ENCODE measurements at regions not wholly inside any gene's neighbourhood (a gene's known extent, or its start where the extent isn't known, plus 50 kb on each side); places are given as distances from the start of the nearest gene placed in this dataset.

DNA sequence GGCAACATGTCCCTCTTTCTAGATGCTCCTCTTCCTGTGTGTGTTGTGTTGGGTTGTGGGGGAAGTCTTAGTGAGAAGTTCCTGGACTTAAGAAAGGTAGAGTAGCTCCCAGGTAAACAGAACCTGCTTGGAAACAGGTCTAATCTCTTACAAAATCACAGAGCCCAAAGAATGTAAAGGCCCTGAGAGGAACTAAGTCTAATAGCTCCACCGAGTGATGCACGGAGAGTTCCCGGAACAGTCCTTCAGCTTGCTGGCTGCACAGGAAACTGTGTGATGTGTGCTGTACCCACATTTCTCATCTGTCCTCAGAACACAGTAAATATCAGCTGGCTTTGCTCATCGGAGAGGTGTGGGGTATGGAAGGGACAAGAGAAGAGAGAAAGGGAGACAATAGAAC lies 182.6 kb upstream of the LYZL1 start:
- TF ChIP-seq RFX5 (IDR thresholded peaks at IDR 0.05; ENCODE audit: low read depth, low read length) (no peak), BRCA1 (IDR thresholded peaks at IDR 0.05) (no peak), BRCA1 (CRISPR knock-in tag; IDR thresholded peaks at IDR 0.05) (no peak), MEF2A (IDR thresholded peaks at IDR 0.05; ENCODE audit: control insufficient read depth, low read depth, low read length) (no peak), ZZZ3 (IDR thresholded peaks at IDR 0.05) (no peak), ZEB2 (IDR thresholded peaks at IDR 0.05) (no peak), NCOA4 (IDR thresholded peaks at IDR 0.05; ENCODE audit: partially characterized antibody) (no peak)
- TF ChIP-seq, protein P1, sequence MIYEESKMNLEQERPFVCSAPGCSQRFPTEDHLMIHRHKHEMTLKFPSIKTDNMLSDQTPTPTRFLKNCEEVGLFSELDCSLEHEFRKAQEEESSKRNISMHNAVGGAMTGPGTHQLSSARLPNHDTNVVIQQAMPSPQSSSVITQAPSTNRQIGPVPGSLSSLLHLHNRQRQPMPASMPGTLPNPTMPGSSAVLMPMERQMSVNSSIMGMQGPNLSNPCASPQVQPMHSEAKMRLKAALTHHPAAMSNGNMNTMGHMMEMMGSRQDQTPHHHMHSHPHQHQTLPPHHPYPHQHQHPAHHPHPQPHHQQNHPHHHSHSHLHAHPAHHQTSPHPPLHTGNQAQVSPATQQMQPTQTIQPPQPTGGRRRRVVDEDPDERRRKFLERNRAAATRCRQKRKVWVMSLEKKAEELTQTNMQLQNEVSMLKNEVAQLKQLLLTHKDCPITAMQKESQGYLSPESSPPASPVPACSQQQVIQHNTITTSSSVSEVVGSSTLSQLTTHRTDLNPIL (CRISPR knock-in tag; IDR thresholded peaks at IDR 0.05) = no peak
- TF ChIP-seq, protein P2, sequence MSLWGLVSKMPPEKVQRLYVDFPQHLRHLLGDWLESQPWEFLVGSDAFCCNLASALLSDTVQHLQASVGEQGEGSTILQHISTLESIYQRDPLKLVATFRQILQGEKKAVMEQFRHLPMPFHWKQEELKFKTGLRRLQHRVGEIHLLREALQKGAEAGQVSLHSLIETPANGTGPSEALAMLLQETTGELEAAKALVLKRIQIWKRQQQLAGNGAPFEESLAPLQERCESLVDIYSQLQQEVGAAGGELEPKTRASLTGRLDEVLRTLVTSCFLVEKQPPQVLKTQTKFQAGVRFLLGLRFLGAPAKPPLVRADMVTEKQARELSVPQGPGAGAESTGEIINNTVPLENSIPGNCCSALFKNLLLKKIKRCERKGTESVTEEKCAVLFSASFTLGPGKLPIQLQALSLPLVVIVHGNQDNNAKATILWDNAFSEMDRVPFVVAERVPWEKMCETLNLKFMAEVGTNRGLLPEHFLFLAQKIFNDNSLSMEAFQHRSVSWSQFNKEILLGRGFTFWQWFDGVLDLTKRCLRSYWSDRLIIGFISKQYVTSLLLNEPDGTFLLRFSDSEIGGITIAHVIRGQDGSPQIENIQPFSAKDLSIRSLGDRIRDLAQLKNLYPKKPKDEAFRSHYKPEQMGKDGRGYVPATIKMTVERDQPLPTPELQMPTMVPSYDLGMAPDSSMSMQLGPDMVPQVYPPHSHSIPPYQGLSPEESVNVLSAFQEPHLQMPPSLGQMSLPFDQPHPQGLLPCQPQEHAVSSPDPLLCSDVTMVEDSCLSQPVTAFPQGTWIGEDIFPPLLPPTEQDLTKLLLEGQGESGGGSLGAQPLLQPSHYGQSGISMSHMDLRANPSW (CRISPR knock-in tag; IDR thresholded peaks at IDR 0.05) = no peak
